ENCODE measurements at regions not wholly inside any gene's neighbourhood (a gene's known extent, or its start where the extent isn't known, plus 50 kb on each side); places are given as distances from the start of the nearest gene placed in this dataset.

- TF ChIP-seq, protein P1, sequence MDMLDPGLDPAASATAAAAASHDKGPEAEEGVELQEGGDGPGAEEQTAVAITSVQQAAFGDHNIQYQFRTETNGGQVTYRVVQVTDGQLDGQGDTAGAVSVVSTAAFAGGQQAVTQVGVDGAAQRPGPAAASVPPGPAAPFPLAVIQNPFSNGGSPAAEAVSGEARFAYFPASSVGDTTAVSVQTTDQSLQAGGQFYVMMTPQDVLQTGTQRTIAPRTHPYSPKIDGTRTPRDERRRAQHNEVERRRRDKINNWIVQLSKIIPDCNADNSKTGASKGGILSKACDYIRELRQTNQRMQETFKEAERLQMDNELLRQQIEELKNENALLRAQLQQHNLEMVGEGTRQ (IDR thresholded peaks at IDR 0.05; ENCODE audit: low read length) = no peak
- TF ChIP-seq RFX5 (IDR thresholded peaks at IDR 0.05; ENCODE audit: borderline replicate concordance, low read depth, low read length) (no peak), CBX5 (IDR thresholded peaks at IDR 0.05; ENCODE audit: low read depth, low read length) (no peak), POLR2A (IDR thresholded peaks at IDR 0.05; ENCODE audit: control extremely low read depth in 1 of 2, low read depth in 2 of 2, low read length in 2 of 2) (no peak), BACH1 (IDR thresholded peaks at IDR 0.05; ENCODE audit: low read length) (no peak), CREB1 (IDR thresholded peaks at IDR 0.05) (no peak), CTCF (IDR thresholded peaks at IDR 0.05; ENCODE audit: control extremely low read depth in 1 of 3, insufficient read depth in 1 of 3, low read depth in 1 of 3, low read length in 3 of 3) (no peak)
Observed at GRCh38 chr6:157755746-157756411, 67.2 kb upstream of the SNX9 start.
